ENCODE measurements at regions not wholly inside any gene's neighbourhood (a gene's known extent, or its start where the extent isn't known, plus 50 kb on each side); places are given as distances from the start of the nearest gene placed in this dataset.

GRCh38 chr4:148684638-148685037 lies 242.4 kb upstream of the NR3C2 start:
- in situ Hi-C loops (cut with MboI; ENCODE audit: low sequenced_read_pairs, unreplicated experiment), result no loop called here
- TF ChIP-seq, protein P1, sequence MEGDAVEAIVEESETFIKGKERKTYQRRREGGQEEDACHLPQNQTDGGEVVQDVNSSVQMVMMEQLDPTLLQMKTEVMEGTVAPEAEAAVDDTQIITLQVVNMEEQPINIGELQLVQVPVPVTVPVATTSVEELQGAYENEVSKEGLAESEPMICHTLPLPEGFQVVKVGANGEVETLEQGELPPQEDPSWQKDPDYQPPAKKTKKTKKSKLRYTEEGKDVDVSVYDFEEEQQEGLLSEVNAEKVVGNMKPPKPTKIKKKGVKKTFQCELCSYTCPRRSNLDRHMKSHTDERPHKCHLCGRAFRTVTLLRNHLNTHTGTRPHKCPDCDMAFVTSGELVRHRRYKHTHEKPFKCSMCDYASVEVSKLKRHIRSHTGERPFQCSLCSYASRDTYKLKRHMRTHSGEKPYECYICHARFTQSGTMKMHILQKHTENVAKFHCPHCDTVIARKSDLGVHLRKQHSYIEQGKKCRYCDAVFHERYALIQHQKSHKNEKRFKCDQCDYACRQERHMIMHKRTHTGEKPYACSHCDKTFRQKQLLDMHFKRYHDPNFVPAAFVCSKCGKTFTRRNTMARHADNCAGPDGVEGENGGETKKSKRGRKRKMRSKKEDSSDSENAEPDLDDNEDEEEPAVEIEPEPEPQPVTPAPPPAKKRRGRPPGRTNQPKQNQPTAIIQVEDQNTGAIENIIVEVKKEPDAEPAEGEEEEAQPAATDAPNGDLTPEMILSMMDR (IDR thresholded peaks at IDR 0.05; ENCODE audit: borderline replicate concordance, control extremely low read depth, extremely low read depth, insufficient read depth, missing control alignments), result no peak
- DNase-seq (ENCODE audit: low spot score), result no peak

DNA sequence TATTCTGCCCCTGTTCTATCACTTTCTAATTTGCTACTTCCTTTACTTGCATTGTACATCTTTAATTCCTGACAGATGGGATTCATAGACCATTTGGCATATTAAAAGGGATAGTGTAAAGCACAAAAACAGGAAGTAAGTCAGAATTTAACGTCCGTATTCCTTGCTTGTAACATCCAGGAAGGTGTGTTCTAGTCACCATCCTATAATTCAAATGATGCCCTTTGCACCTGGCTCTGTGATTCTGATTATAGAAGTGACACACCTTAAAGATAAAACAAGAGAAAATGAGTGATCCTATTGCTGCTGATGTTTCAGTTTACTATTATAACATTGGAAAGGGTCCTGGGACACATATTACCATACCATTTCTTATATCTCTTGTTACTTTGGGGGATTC lies 238.7 kb upstream of the NR3C2 start:
- in situ Hi-C loops (cut with MboI; ENCODE audit: low sequenced_read_pairs, unreplicated experiment), result no loop called here
- no peak for DNase-seq (ENCODE audit: low spot score)
- TF ChIP-seq, protein P1 (IDR thresholded peaks at IDR 0.05; ENCODE audit: borderline replicate concordance, control extremely low read depth, extremely low read depth, insufficient read depth, missing control alignments), result no peak

- TF ChIP-seq, protein P1 (IDR thresholded peaks at IDR 0.05; ENCODE audit: borderline replicate concordance, control extremely low read depth, extremely low read depth, insufficient read depth, missing control alignments), result no peak
- in situ Hi-C loops (cut with MboI; ENCODE audit: low sequenced_read_pairs, unreplicated experiment), result no loop called here
- DNase-seq (ENCODE audit: low spot score), result no peak
These were observed 234.1 kb upstream of the NR3C2 start for GRCh38 chr4:148676344-148676743.

DNA sequence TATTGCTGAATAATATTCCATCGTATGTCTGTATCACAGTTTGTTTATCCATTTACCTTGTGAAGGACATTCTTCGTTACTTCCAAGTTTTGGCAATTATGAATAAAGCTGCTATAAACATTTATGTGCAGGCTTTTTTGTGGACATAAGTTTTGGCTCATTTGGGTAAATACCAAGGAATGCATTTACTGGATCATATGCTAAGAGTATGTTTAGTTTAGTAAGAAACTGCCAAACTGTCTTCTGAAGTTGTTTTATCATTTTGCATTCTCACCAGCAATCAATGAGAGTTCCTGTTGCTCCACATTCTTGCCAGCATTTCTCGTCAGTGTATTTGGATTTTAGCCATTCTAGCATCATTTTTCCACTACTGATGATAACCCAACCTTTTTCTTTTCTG lies 232.7 kb upstream of the NR3C2 start:
- in situ Hi-C loops (cut with MboI; ENCODE audit: low sequenced_read_pairs, unreplicated experiment), result no loop called here
- no peak for DNase-seq (ENCODE audit: low spot score)
- TF ChIP-seq, protein P1 (IDR thresholded peaks at IDR 0.05; ENCODE audit: borderline replicate concordance, control extremely low read depth, extremely low read depth, insufficient read depth, missing control alignments), result no peak

DNA sequence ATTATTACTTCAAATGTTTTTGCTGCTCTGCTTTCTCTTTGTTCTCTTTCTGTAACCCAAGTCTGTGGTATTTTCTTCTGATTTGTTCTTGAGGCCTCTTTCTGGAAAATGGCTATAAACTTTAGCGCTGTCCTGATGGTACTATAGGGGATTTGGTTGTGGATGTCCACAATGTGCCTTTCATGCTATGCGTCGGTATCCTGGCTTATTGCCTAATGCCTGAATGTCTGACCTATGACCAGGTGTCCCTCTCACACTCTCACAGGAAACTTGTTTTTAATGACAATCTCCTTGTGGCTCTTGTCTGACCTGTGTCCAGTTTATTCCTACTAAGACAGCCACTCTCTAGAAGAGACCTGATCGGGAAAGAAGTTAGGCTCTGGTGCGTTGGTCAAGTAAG lies 222.4 kb upstream of the NR3C2 start:
- no peak for DNase-seq (ENCODE audit: low spot score)
- TF ChIP-seq, protein P1 (IDR thresholded peaks at IDR 0.05; ENCODE audit: borderline replicate concordance, control extremely low read depth, extremely low read depth, insufficient read depth, missing control alignments), result no peak
- in situ Hi-C loops (cut with MboI; ENCODE audit: low sequenced_read_pairs, unreplicated experiment), result no loop called here

DNA sequence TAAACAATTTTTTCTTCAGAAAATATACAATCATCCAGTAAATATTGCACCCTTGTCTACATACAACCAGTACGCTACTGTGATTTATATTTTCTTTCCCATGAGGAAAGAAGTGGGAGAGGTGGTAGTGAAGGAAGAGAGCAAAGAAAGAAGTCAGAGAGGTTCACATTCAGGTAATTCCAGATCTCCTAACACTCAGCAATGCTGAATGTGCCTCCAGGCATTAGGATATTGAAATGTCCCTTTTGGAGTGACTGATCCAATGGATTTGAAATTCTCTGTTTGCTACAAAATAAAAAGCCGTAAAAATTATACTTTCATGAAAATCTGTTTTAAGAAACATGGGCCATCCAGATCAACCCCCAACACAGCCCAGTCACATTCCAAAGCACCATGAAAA lies 211.9 kb upstream of the NR3C2 start:
- in situ Hi-C loops (cut with MboI; ENCODE audit: low sequenced_read_pairs, unreplicated experiment), result no loop called here
- TF ChIP-seq, protein P1 (IDR thresholded peaks at IDR 0.05; ENCODE audit: borderline replicate concordance, control extremely low read depth, extremely low read depth, insufficient read depth, missing control alignments), result no peak
- no peak for DNase-seq (ENCODE audit: low spot score)

DNA sequence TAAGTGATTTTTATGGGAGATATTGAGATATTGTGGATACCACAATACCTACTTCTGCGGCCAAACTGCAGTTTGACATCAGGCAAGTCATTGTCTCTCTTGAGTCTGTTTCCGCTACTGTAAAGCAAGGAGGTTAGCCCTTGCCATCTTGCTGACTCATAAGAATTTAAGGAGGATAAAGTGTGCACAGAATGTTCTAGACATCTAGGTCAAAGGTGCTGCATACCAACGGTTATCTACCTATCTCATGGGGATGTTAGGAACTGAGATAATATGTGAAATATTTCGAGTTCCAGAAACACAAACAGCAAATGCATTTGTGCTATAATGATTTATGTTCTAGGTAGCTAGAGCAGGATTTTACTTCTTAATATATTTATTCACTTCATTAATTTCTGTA lies 211.5 kb upstream of the NR3C2 start:
- DNase-seq (ENCODE audit: low spot score), result no peak
- TF ChIP-seq, protein P1 (IDR thresholded peaks at IDR 0.05; ENCODE audit: borderline replicate concordance, control extremely low read depth, extremely low read depth, insufficient read depth, missing control alignments), result no peak
- in situ Hi-C loops (cut with MboI; ENCODE audit: low sequenced_read_pairs, unreplicated experiment), result no loop called here
